T47D (cell line): ENCODE measurements at regions not wholly inside any gene's neighbourhood (a gene's known extent, or its start where the extent isn't known, plus 50 kb on each side); places are given as distances from the start of the nearest gene placed in this dataset.

Experiments used
- DNase-seq, 2 experiments: peaks; one replicate each; pipeline versions ENCODE4 v3.0.0 to v3.0.0-alpha.2; 2011 to 2012; ENCODE audit warnings: low read depth in 1 of 2, low spot score in 1 of 2
- JUND ChIP-seq: IDR thresholded peaks from 2 replicates; pipeline ENCODE4 v1.6.1; 2012; ENCODE audit warnings: low read depth
- in situ Hi-C: cut with HindIII; loops from 2 replicates; pipeline ENCODE4 v1.10.0; 2016; ENCODE audit warnings: low sequenced_read_pairs, low pct_unique_long_range_greater_than_20kb

DNA sequence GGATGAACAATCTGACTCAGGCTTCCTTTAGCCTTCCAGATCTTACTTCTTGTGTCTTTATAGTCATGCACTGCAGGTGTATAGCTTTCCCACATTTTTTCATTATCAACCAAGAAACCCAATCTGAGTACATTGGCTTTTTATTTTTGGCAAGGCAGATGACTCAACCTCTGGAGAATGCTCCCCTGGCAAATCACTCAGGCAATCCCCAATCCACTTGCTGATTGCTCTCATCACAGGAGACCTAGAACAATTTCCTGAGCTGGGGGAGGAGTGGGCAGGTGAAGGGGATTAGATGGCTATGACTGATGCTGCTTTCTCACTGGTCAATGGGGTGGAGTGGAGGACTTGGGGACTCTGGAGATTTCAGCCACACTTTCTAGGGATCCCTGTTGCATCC is 134.4 kb downstream of the SLC16A9 start:
- DNase-seq, result no peak
- in situ Hi-C loops, result no loop called here
- no peak for TF ChIP-seq JUND

DNA sequence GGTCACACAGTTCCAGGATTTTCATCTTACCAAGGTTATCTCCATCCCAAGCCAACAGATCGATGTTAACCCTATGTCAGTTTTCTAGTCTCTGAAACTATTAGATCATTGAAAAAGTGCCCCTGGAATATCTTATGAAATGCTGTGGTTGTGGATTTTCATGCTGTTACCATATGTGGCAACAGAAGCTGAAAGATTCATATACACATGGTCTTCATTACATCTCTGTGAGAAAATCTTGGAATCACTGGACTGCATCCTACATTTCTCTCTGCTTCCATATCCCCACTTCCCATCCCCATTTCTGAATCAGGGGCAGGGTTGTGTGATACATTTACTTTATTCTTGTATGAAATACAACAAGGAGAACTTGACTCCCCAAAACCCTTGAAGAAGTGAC is 146.1 kb downstream of the SLC16A9 start:
- in situ Hi-C loops, result no loop called here
- DNase-seq, result no peak
- TF ChIP-seq JUND, result no peak

DNA sequence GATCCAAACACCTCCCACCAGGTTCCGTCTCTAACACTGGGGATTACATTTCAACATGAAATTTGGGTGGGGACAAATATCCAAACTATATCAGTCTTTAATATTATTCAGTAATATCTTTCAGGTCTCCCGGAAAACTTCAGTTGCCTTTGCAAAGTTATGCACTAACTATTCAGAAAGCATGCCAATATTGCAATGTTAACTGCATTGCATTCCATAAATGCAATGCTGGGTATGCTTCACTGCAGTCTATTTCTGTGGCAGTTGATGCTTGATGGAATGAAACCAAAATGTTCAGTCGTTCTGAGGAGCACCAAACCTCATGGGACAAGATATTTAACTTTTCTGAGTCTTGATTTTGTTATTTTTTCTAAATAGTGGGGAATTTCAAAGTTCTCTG is 147.5 kb downstream of the SLC16A9 start:
- DNase-seq, result no peak
- TF ChIP-seq JUND, result no peak
- in situ Hi-C loops, result no loop called here

- no peak for DNase-seq
- in situ Hi-C loops, result no loop called here
- no peak for TF ChIP-seq JUND
These were observed 148.1 kb downstream of the SLC16A9 start for GRCh38 chr10:59561477-59562121.

DNA sequence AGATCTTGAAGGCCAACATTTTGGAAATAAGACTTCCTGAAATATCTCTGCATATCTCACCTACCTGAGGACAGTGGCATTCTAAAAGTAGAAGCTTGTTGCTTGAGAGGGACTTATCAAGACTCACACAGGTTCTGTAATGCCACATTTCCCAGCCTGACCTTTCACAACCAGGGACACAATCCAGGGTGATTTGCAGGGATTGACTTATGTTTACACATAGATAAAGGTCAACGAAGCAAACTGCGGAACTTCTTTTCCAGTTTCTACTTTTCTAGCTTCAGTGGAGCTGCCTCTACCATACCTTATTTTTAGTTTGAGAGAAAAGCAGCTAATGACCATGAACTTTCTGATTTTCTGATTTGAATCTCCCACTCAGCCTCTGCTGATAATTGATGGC is 148.7 kb downstream of the SLC16A9 start:
- DNase-seq, result no peak
- no peak for TF ChIP-seq JUND
- in situ Hi-C loops, result no loop called here

DNA sequence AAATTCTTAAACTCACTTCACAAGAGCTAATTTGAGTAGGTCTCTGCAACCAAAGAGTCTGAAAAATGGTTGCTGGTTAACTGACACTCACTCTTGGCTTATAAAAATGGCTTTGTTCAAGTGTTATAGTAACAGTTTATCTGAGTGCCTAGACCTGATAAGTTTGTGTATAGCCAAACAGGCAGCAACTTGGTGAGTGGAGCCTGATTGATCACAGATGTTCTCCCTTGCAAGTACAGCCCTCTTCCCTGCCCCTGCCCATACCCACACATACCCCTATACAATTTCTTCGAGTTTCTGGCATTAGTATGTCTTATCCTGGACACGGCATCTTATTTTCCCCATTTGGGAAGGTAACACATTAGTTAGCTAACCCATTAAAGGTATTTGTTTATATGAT is 149.5 kb downstream of the SLC16A9 start:
- TF ChIP-seq JUND, result no peak
- no peak for DNase-seq
- in situ Hi-C loops, result no loop called here

DNA sequence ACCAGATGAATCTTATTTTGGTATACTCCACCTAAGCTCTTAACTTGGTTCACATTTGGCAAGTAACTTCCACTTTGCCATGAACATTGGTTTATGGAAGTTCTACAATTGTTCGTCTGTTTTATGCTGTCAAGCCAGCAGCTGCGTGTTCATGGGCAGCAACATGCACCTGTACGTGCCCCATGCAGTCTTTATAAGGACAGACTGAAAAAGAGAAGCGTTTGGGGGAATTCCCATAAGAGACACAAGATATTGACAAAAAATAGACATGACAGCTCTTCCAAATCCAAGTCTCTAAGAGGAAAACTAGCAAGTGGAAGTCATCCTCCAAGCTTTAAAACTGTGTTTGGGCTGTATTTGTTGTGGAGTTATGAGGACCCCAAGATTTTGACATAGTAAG is 151.6 kb downstream of the SLC16A9 start:
- no peak for TF ChIP-seq JUND
- in situ Hi-C loops, result no loop called here
- no peak for DNase-seq

- in situ Hi-C loops, result no loop called here
- DNase-seq, result no peak
- TF ChIP-seq JUND, result no peak
These were observed 152.0 kb downstream of the SLC16A9 start for GRCh38 chr10:59557642-59558041.

DNA sequence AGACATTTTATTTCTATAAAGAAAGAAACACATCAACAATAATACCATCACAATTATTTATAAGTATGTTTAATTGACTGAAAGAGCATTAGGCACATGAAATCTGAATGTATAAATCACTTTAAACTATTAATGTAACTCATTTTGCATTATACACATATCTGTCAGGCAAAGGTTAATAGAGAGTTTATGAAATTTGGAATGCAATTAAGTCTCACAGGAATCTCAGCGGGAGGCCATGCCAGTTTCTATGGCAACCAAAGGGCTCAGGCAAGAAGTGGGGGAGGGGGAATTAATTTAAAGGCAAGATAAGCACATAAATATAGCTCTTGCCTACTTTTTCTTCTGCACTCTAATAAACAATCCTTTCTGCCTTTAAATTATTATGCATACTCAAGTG is 152.6 kb downstream of the SLC16A9 start:
- DNase-seq, result no peak
- TF ChIP-seq JUND, result no peak
- in situ Hi-C loops, result no loop called here

DNA sequence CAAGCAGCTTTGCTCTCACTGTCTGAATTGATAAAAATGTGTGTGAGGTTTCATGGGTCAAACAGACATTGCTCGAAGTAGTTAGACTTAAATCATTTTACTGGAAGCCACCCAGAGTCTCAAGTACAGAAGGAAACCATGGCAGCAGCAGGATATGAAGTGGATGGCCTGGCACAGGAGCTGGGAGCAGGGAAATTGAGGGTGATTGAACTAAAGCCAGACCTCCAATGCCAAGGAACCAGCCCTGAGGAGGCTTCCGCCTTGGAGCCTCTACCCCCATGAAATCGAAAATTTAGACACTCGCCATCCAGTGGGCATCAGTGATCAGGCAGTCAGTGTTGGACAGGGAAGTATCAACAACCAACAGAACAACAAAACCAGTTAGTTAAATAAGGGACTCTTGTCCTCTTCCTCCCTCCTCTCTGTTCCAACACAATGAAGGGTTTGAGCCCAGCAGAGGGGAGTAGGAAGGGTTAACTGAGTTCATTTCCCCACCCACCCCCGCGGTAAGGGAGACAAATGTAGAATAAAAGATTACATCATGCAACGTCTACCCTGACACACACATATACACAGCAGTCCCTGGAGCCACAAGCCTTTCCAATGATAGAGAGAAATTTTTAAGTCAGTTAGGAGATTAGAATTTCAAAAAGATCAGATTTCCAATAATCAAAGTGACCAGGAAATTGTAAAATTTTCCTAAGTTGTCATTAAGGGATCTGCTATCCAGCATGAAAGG is 156.3 kb downstream of the SLC16A9 start:
- in situ Hi-C loops, result no loop called here
- DNase-seq, result no peak
- no peak for TF ChIP-seq JUND

DNA sequence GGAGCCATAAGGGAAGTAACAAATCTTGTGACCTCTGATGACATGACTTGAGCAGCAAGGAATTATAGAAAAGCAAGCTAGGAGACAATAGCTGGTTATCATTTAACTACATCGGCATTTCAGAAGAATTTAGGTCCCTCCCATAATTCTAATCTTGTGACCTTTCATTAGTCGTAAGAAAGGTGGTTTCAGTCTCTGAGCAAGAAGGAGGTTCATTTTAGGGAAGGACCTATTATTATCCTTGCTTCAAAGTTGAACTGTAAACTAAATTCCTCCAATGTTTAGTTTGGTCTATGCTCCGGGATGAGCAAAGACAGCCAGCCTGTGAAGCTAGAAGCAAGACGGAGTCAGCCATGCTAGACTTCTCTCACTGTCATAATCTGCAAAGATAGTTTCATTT is 159.6 kb downstream of the SLC16A9 start:
- in situ Hi-C loops, result no loop called here
- TF ChIP-seq JUND, result no peak
- DNase-seq, result no peak

DNA sequence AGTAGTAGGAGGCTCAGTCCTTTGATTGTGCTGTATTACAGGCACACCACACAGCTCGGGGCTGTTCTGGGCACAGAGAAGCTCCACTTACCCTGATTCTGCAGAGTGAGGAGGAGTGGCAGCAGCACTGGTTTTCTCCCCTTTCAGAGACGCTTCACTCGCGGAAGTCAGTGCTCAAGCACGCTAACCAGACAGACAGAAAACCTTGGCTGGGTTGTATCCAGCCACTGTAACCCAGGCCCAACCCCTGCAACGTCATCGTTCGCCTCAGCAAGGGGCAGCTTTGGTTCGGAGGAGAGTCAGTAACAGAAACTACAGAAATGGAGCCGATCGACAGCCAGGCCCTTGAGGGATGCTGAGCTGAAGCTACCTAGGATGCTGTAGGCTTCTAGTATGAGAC is 171.0 kb downstream of the SLC16A9 start:
- in situ Hi-C loops, result no loop called here
- DNase-seq, result no peak
- no peak for TF ChIP-seq JUND

GRCh38 chr10:59537501-59537900 is 172.1 kb downstream of the SLC16A9 start:
- DNase-seq, result no peak
- in situ Hi-C loops, result no loop called here
- no peak for TF ChIP-seq JUND
